GM23338 (cell line): ENCODE measurements at regions not wholly inside any gene's neighbourhood (a gene's known extent, or its start where the extent isn't known, plus 50 kb on each side); places are given as distances from the start of the nearest gene placed in this dataset.

Experiments
- ATAC-seq: fragments of 200-7000 bp; cut with Tn5 transposase; 3 replicates; pipeline ENCODE4 v1.9.1; 2020
- DNase-seq: peaks from one replicate; pipeline ENCODE4 v3.0.0-alpha.2; 2015; ENCODE audit warnings: low spot score
- H2AFZ ChIP-seq: fragments of 200-600 bp; sonication (generic); 2 replicates; pipeline ENCODE4 v1.8.0; 2016; ENCODE audit warnings: antibody characterized with exemption, mild to moderate bottlenecking, moderate library complexity
- H3F3A ChIP-seq: fragments of 200-600 bp; sonication (generic); replicated peaks from 2 replicates; pipeline ENCODE4 v1.8.0; 2017; ENCODE audit warnings: antibody characterized with exemption, mixed run types, low read depth
- H3K27ac ChIP-seq: fragments of 200-600 bp; sonication (generic); 2 replicates; pipeline ENCODE4 v1.6.1; 2016; ENCODE audit warnings: low read depth
- H3K27me3 ChIP-seq: fragments of 200-600 bp; sonication (generic); 2 replicates; pipeline ENCODE4 v1.8.0; 2016; ENCODE audit warnings: mild to moderate bottlenecking, mixed run types, moderate library complexity; ENCODE audit not compliant: insufficient read depth
- H3K36me3 ChIP-seq: fragments of 200-600 bp; sonication (generic); 2 replicates; pipeline ENCODE4 v1.8.0; 2016; ENCODE audit warnings: mild to moderate bottlenecking; ENCODE audit not compliant: insufficient read depth
- H3K4me1 ChIP-seq: fragments of 200-600 bp; sonication (generic); 2 replicates; pipeline ENCODE4 v1.8.0; 2016; ENCODE audit warnings: mild to moderate bottlenecking, moderate library complexity; ENCODE audit not compliant: insufficient read depth
- H3K4me2 ChIP-seq: fragments of 200-600 bp; sonication (generic); 2 replicates; pipeline ENCODE4 v1.7.1; 2017; ENCODE audit warnings: mixed run types
- H3K4me3 ChIP-seq: fragments of 200-600 bp; sonication (generic); 2 replicates; pipeline ENCODE4 v1.6.1; 2016; ENCODE audit warnings: mixed run types
- H3K79me2 ChIP-seq: fragments of 200-600 bp; sonication (generic); replicated peaks from 2 replicates; pipeline ENCODE4 v1.8.0; 2017; ENCODE audit warnings: mild to moderate bottlenecking; ENCODE audit not compliant: insufficient read depth
- H3K9me2 ChIP-seq: fragments of 200-600 bp; sonication (generic); 2 replicates; pipeline ENCODE4 v1.8.0; 2017; ENCODE audit not compliant: insufficient read depth
- H4K20me1 ChIP-seq: fragments of 200-600 bp; sonication (generic); replicated peaks from 2 replicates; pipeline ENCODE4 v1.8.0; 2017; ENCODE audit warnings: mild to moderate bottlenecking; ENCODE audit not compliant: insufficient read depth
- H3K27ac Mint-ChIP-seq: 2 replicates; pipeline ENCODE4 v1.8.0; 2020; ENCODE audit warnings: inconsistent platforms, mild to moderate bottlenecking, moderate library complexity, mixed read lengths
- H3K27me3 Mint-ChIP-seq: 3 replicates; pipeline ENCODE4 v1.8.0; 2022; ENCODE audit warnings: low read depth, mild to moderate bottlenecking, moderate library complexity, mixed read lengths, inconsistent platforms; ENCODE audit not compliant: insufficient read depth, poor library complexity
- H3K36me3 Mint-ChIP-seq: 3 replicates; pipeline ENCODE4 v1.8.0; 2021; ENCODE audit warnings: low read depth, mild to moderate bottlenecking, inconsistent platforms, moderate library complexity, mixed read lengths
- H3K4me1 Mint-ChIP-seq: 3 replicates; pipeline ENCODE4 v1.8.0; 2020; ENCODE audit warnings: mild to moderate bottlenecking, inconsistent platforms, mixed read lengths
- H3K4me3 Mint-ChIP-seq: 3 replicates; pipeline ENCODE4 v1.8.0; 2021; ENCODE audit warnings: moderate library complexity, mild to moderate bottlenecking, inconsistent platforms, mixed read lengths
- H3K9me3 Mint-ChIP-seq: 3 replicates; pipeline ENCODE4 v1.8.0; 2020; ENCODE audit warnings: moderate library complexity, mild to moderate bottlenecking, inconsistent platforms, mixed read lengths
- CREB1 ChIP-seq: fragments of 250-450 bp; sonication (Bioruptor Pico); IDR thresholded peaks from 2 replicates; pipeline ENCODE4 v1.5.0; 2020; ENCODE audit warnings: low read depth, mild to moderate bottlenecking, moderate library complexity
- CTCF ChIP-seq, 2 experiments: fragments of 200-600 bp in 1 of 2; sonication (generic) in 1 of 2; conservative IDR thresholded peaks; 2 replicates each; pipeline versions ENCODE4 v1.5.1 to v1.6.1; 2016 to 2017; ENCODE audit warnings: antibody characterized with exemption in 2 of 2, low read depth in 2 of 2, mild to moderate bottlenecking in 2 of 2, moderate library complexity in 1 of 2
- ETS1 ChIP-seq: IDR thresholded peaks from 2 replicates; pipeline ENCODE4 v1.6.1; 2016; ENCODE audit warnings: antibody characterized with exemption
- EZH2 ChIP-seq: fragments of 200-600 bp; sonication (generic); IDR thresholded peaks from one replicate; pipeline ENCODE4 v1.8.0; 2017; ENCODE audit warnings: antibody characterized with exemption, mild to moderate bottlenecking, low read depth; ENCODE audit not compliant: unreplicated experiment
- EZH2phosphoT487 ChIP-seq: fragments of 200-600 bp; sonication (generic); IDR thresholded peaks from one replicate; pipeline ENCODE4 v1.8.1; 2018; ENCODE audit warnings: antibody characterized with exemption; ENCODE audit not compliant: unreplicated experiment
- JUNB ChIP-seq: IDR thresholded peaks from one replicate; pipeline ENCODE4 v1.6.1; 2016; ENCODE audit warnings: antibody characterized with exemption; ENCODE audit not compliant: unreplicated experiment
- NANOG ChIP-seq: IDR thresholded peaks from 2 replicates; pipeline ENCODE4 v1.6.1; 2016; ENCODE audit warnings: antibody characterized with exemption, borderline replicate concordance
- POLR2AphosphoS5 ChIP-seq: IDR thresholded peaks from 2 replicates; pipeline ENCODE4 v1.6.1; 2016; ENCODE audit warnings: antibody characterized with exemption, low read depth
- REST ChIP-seq: IDR thresholded peaks from one replicate; pipeline ENCODE4 v1.6.1; 2018; ENCODE audit warnings: antibody characterized with exemption; ENCODE audit not compliant: unreplicated experiment
- STAT1 ChIP-seq: IDR thresholded peaks from one replicate; pipeline ENCODE4 v1.6.1; 2016; ENCODE audit warnings: antibody characterized with exemption; ENCODE audit not compliant: unreplicated experiment
- ZNF114 ChIP-seq: fragments of 250-450 bp; sonication (Bioruptor Pico); IDR thresholded peaks from 2 replicates; pipeline ENCODE4 v1.5.0; 2020; ENCODE audit warnings: mild to moderate bottlenecking, moderate library complexity
- ZNF331 ChIP-seq: fragments of 250-450 bp; sonication (Bioruptor Pico); IDR thresholded peaks from 2 replicates; pipeline ENCODE4 v1.5.0; 2020; ENCODE audit warnings: low read depth, mild to moderate bottlenecking, moderate library complexity
- ZNF462 ChIP-seq: fragments of 250-450 bp; sonication (Bioruptor Pico); IDR thresholded peaks from 2 replicates; pipeline ENCODE4 v1.5.0; 2020; ENCODE audit warnings: mild to moderate bottlenecking, moderate library complexity

DNA sequence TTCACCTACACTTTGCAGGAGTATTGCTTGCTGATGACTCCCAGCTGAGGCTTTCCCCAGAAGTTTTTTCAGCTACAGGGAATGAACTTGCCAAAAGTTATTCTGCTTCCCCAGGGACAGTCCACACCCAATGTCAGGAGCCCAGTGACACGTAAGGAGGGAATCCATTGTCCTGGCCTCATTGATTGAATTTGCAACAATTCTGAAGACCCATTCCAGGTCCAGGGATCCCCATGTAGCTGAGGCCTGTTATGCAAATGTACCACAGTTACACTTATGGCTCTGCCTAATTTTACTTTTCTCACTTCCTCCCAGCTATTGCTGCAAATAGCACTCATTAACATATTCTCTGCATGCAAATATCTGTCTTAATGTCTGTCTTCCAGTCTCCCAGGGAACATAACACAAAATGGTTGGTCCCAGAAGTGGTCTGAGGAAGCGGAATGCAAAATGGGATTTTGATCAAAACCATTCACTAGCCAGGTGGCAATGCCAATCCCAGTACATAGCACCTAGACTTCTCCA lies 113.7 kb upstream of the ACTRT1 start:
- Histone ChIP-seq H4K20me1 (no peaks in the 10 kb centered on the region), H2AFZ (no peak overlapping the region), H3K9me2 (0 out of 2 replicates have a peak, but pooled peaks cover 3% of the 10 kb centered on the region), H3F3A (no peaks in the 10 kb centered on the region), H3K4me2 (no peak overlapping the region), H3K4me3 (no peak overlapping the region), H3K79me2 (no peaks in the 10 kb centered on the region), H3K27me3 (no peaks in the 10 kb centered on the region), H3K4me1 (peaks cover 11% of the 10 kb centered on the region; the same call in 1 of the 2 replicates), H3K36me3 (no peaks in the 10 kb centered on the region), H3K27ac (no peak overlapping the region)
- no peak for ATAC-seq
- Mint-ChIP-seq H3K4me3 (no peak overlapping the region), H3K36me3 (peaks cover 6% of the 10 kb centered on the region; the same call in 2 of the 3 replicates), H3K27me3 (no peaks in the 10 kb centered on the region), H3K9me3 (peaks cover 3% of the 10 kb centered on the region; the same call in 2 of the 3 replicates), H3K4me1 (peaks cover 14% of the 10 kb centered on the region), H3K27ac (0 out of 2 replicates have a peak overlapping the region, but pooled peaks have one; percentile 62)
- no peak for TF ChIP-seq ETS1
- TF ChIP-seq CREB1: no peak
- no peak for TF ChIP-seq ZNF331 (CRISPR knock-in tag)
- TF ChIP-seq REST: no peak
- no peak for TF ChIP-seq STAT1
- TF ChIP-seq POLR2AphosphoS5: no peak
- no peak for TF ChIP-seq ZNF114 (CRISPR knock-in tag)
- TF ChIP-seq EZH2: no peak
- TF ChIP-seq NANOG: no peak
- no peak for TF ChIP-seq EZH2phosphoT487
- TF ChIP-seq ZNF462 (CRISPR knock-in tag): no peak
- no peak for TF ChIP-seq JUNB
- TF ChIP-seq CTCF (conservative IDR thresholded peaks at IDR 0.05; ENCODE audit: low read depth in 2 of 2): no peak
- DNase-seq: no peak
